Sigmoid colon (tissue), 6 donors: ENCODE measurements at regions not wholly inside any gene's neighbourhood (a gene's known extent, or its start where the extent isn't known, plus 50 kb on each side); places are given as distances from the start of the nearest gene placed in this dataset.

Experiments
- DNase-seq: peaks from one replicate; pipeline ENCODE4 v3.0.0-alpha.2; 2019
- H3K27ac ChIP-seq, 4 donors: fragments of 200-600 bp; sonication (generic); one replicate each; pipeline ENCODE4 v1.5.1; 2016 to 2019; ENCODE audit warnings: mild to moderate bottlenecking in 1 of 4
- H3K27me3 ChIP-seq, 3 donors: fragments of 200-600 bp; sonication (generic); one replicate each; pipeline ENCODE4 v1.5.1; 2019; ENCODE audit warnings: mild to moderate bottlenecking in 1 of 3
- H3K36me3 ChIP-seq, 4 donors: fragments of 200-600 bp; sonication (generic); one replicate each; pipeline ENCODE4 v1.5.1; 2016 to 2019
- H3K4me1 ChIP-seq, 4 donors: fragments of 200-600 bp; sonication (generic); one replicate each; pipeline ENCODE4 v1.5.1; 2017 to 2019
- H3K4me3 ChIP-seq, 4 donors: fragments of 200-600 bp; sonication (generic); one replicate each; pipeline ENCODE4 v1.5.1; 2017 to 2019; ENCODE audit warnings: mild to moderate bottlenecking in 2 of 4, moderate library complexity in 1 of 4
- H3K9me3 ChIP-seq, 4 donors: fragments of 200-600 bp in 3 of 4; sonication (generic) in 3 of 4; one replicate each; pipeline versions ENCODE4 v1.5.1 to v1.6.1; 2013 to 2019
- EP300 ChIP-seq, 4 donors: sonication (generic); formaldehyde crosslinking; IDR thresholded peaks; one replicate each; pipeline ENCODE4 v1.6.1; 2017; ENCODE audit warnings: antibody characterized with exemption in 4 of 4
- POLR2A ChIP-seq, 2 donors: fragments of 450-650 bp; IDR thresholded peaks; one replicate each; pipeline ENCODE4 v1.6.1; 2016; ENCODE audit warnings: antibody characterized with exemption in 2 of 2, mild to moderate bottlenecking in 2 of 2, moderate library complexity in 2 of 2
- POLR2AphosphoS5 ChIP-seq, 4 donors: sonication (generic); formaldehyde crosslinking; IDR thresholded peaks; one replicate each; pipeline ENCODE4 v1.6.1; 2017; ENCODE audit warnings: antibody characterized with exemption in 4 of 4
- WGBS, 2 donors: extraction: QIAGEN DNeasy Blood & Tissue Kit; methylation state at CpG; one replicate each; pipeline ENCODE4 v1.1.7; 2013; 5-methylcytosine and 5-hydroxymethylcytosine counted together
- intact Hi-C: fragments of 100-400 bp; cut with DNase I; formaldehyde crosslinking; loops from one replicate; pipeline ENCODE4 v1.15.1; 2023
- TF ChIP-seq, protein P1 (sequence below), 4 experiments: fragments of 450-650 bp in 3 of 4; fragments of 200-600 bp in 1 of 4; IDR thresholded peaks; one replicate each; pipeline ENCODE4 v1.5.1; 2016 to 2019; ENCODE audit warnings: antibody characterized with exemption in 4 of 4, mild to moderate bottlenecking in 3 of 4, moderate library complexity in 2 of 4
- donor health status: healthy with polysubstance abuse.
- donor health status: healthy.

DNA sequence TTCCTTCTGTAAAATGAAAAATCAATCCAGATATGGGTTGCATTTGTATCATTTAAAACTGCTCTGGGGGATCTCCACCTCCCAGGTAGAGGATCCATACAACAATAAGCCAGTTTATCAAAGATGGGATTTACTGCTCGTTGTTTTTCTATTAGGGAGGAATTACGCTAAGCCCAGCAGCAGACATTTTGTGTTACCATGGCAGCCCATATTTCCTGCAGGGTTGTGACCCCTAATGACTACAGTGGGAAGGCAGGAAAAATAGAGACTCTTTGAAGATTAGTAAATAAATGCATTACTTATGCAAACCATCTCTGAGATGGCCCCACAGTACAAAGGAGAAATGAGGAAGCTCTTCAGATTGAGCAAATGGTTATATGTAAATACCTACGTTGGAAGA is 253.4 kb upstream of the GPR101 start:
- Histone ChIP-seq H3K27me3 (no peaks in the 10 kb centered on the region), H3K4me3 (no peak overlapping the region), H3K27ac (no peak overlapping the region), H3K9me3 (no peaks in the 10 kb centered on the region), H3K4me1 (no peaks in the 10 kb centered on the region), H3K36me3 (no peaks in the 10 kb centered on the region)
- DNase-seq: no peak
- intact Hi-C loops: no loop called here
- TF ChIP-seq POLR2AphosphoS5 (IDR thresholded peaks at IDR 0.05) (no peak), POLR2A (IDR thresholded peaks at IDR 0.05) (no peak), EP300 (IDR thresholded peaks at IDR 0.05) (no peak)
- TF ChIP-seq, protein P1, sequence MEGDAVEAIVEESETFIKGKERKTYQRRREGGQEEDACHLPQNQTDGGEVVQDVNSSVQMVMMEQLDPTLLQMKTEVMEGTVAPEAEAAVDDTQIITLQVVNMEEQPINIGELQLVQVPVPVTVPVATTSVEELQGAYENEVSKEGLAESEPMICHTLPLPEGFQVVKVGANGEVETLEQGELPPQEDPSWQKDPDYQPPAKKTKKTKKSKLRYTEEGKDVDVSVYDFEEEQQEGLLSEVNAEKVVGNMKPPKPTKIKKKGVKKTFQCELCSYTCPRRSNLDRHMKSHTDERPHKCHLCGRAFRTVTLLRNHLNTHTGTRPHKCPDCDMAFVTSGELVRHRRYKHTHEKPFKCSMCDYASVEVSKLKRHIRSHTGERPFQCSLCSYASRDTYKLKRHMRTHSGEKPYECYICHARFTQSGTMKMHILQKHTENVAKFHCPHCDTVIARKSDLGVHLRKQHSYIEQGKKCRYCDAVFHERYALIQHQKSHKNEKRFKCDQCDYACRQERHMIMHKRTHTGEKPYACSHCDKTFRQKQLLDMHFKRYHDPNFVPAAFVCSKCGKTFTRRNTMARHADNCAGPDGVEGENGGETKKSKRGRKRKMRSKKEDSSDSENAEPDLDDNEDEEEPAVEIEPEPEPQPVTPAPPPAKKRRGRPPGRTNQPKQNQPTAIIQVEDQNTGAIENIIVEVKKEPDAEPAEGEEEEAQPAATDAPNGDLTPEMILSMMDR (IDR thresholded peaks at IDR 0.05): no peak
- WGBS, 2 donors: 76 to 79% methylated on average over 3 of the region's 3 CpGs

- Histone ChIP-seq H3K27me3 (no peaks in the 10 kb centered on the region), H3K36me3 (no peaks in the 10 kb centered on the region), H3K27ac (no peak overlapping the region), H3K4me3 (no peak overlapping the region), H3K9me3 (no peaks in the 10 kb centered on the region), H3K4me1 (no peaks in the 10 kb centered on the region)
- WGBS, 2 donors: 61 to 78% methylated on average over 2 of the region's 2 CpGs
- DNase-seq: no peak
- intact Hi-C loops: no loop called here
- no peak for TF ChIP-seq POLR2A (IDR thresholded peaks at IDR 0.05)
- TF ChIP-seq EP300 (IDR thresholded peaks at IDR 0.05): no peak
- TF ChIP-seq POLR2AphosphoS5 (IDR thresholded peaks at IDR 0.05): no peak
- TF ChIP-seq, protein P1 (IDR thresholded peaks at IDR 0.05): no peak
Measured at GRCh38 chrX:137286423-137286822, 252.6 kb upstream of the GPR101 start.

DNA sequence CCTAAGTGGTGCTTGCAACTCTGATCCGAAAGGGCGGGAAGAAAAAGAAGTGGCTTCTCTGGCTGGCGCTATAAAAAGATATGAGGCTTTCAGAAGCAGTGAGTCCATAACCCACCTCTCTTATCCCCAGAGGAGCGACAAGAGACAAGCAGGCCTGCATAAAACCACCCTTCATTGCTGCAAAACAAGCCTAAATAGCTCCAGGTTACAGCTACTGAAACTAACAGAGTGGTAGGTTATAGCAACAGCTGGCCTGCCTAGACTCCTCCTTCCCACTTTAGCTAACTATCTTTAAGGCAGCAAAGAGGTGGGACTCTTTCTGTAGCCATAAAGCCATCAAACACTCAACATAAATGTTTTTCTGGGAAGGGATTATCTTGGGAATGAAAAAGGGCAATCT is 245.0 kb upstream of the GPR101 start:
- intact Hi-C loops: no loop called here
- 69 to 71% methylated on average over 4 of the region's 4 CpGs for WGBS, 2 donors
- Histone ChIP-seq H3K27ac (no peak overlapping the region), H3K4me3 (no peak overlapping the region), H3K4me1 (no peaks in the 10 kb centered on the region), H3K27me3 (no peaks in the 10 kb centered on the region), H3K36me3 (no peaks in the 10 kb centered on the region), H3K9me3 (no peaks in the 10 kb centered on the region)
- TF ChIP-seq, protein P1 (IDR thresholded peaks at IDR 0.05): no peak
- no peak for TF ChIP-seq EP300 (IDR thresholded peaks at IDR 0.05)
- no peak for TF ChIP-seq POLR2A (IDR thresholded peaks at IDR 0.05)
- no peak for TF ChIP-seq POLR2AphosphoS5 (IDR thresholded peaks at IDR 0.05)
- no peak for DNase-seq

- Histone ChIP-seq H3K9me3 (no peaks in the 10 kb centered on the region), H3K27me3 (no peaks in the 10 kb centered on the region), H3K4me3 (no peak overlapping the region), H3K4me1 (no peaks in the 10 kb centered on the region), H3K27ac (no peak overlapping the region), H3K36me3 (no peaks in the 10 kb centered on the region)
- no peak for TF ChIP-seq POLR2AphosphoS5 (IDR thresholded peaks at IDR 0.05)
- no peak for TF ChIP-seq EP300 (IDR thresholded peaks at IDR 0.05)
- TF ChIP-seq, protein P1 (IDR thresholded peaks at IDR 0.05): no peak
- no peak for TF ChIP-seq POLR2A (IDR thresholded peaks at IDR 0.05)
- WGBS, 2 donors: 58 to 79% methylated on average over 3 of the region's 3 CpGs
- DNase-seq: no peak
- intact Hi-C loops: no loop called here
Measured at GRCh38 chrX:137263374-137263773, 229.6 kb upstream of the GPR101 start.

- no peaks in the 10 kb centered on the region for H3K4me1 ChIP-seq
- no peak overlapping the region for H3K4me3 ChIP-seq
- TF ChIP-seq, protein P1 (IDR thresholded peaks at IDR 0.05): no peak
- H3K9me3 ChIP-seq: no peaks in the 10 kb centered on the region
- H3K27ac ChIP-seq: no peak overlapping the region
- no peaks in the 10 kb centered on the region for H3K27me3 ChIP-seq
- H3K36me3 ChIP-seq: no peaks in the 10 kb centered on the region
- intact Hi-C loops: no loop called here
- no peak for DNase-seq
- 85 to 91% methylated on average over 2 of the region's 2 CpGs for WGBS, 2 donors
Measured at GRCh38 chrX:137245183-137245582, 211.4 kb upstream of the GPR101 start.
